ENCODE measurements at regions not wholly inside any gene's neighbourhood (a gene's known extent, or its start where the extent isn't known, plus 50 kb on each side); places are given as distances from the start of the nearest gene placed in this dataset.

DNA sequence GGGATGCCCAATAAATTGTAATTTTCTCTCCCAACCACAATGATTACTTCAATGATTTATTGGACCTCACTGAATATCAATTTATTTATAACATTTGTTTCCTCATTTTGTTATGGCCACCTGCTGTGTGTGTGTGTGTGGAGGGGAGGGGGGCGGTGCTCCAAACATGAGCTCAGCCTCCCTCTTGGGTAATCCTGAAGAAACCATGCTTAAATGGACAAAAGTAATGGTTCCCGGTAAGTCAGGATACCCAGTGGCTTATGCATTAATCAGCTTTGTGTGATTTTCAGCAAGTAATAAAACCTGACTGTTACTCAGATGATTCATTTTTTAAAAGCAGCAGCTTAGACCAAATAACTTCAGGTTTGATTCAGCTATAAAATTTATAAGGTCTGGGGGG is 495.1 kb upstream of the MEX3C start:
- TF ChIP-seq POLR2A (IDR thresholded peaks at IDR 0.05) (no peak), CTCF (IDR thresholded peaks at IDR 0.05) (no peak)

Measured in uterus (tissue), 2 donors.